NCI-H146 treated with DMSO at 0.1 percent for 48 hours (cell line): ENCODE measurements at regions not wholly inside any gene's neighbourhood (a gene's known extent, or its start where the extent isn't known, plus 50 kb on each side); places are given as distances from the start of the nearest gene placed in this dataset.

Source experiments
- DNase-seq: peaks from one replicate; lab custom pipeline; 2025; ENCODE audit not compliant: unreplicated experiment; lab: John Stamatoyannopoulos, UW

GRCh38 chr3:101172516-101172915, 147.9 kb downstream of the IMPG2 start:
- DNase-seq = no peak

- DNase-seq = no peak
Measured at GRCh38 chr3:101171681-101172191, 148.6 kb downstream of the IMPG2 start.

GRCh38 chr3:101170806-101171558, 149.4 kb downstream of the IMPG2 start:
- no peak for DNase-seq

- no peak for DNase-seq
Measured at GRCh38 chr3:101170062-101170771, 150.2 kb downstream of the IMPG2 start.

- DNase-seq = no peak
Measured at GRCh38 chr3:101169516-101169915, 150.9 kb downstream of the IMPG2 start.

- DNase-seq = no peak
Measured at GRCh38 chr3:101167376-101167775, 153.0 kb downstream of the IMPG2 start.

GRCh38 chr3:101166150-101166549, 154.2 kb downstream of the IMPG2 start:
- DNase-seq = no peak

- no peak for DNase-seq
Measured at GRCh38 chr3:101163554-101163953, 156.8 kb downstream of the IMPG2 start.

- DNase-seq = no peak
Measured at GRCh38 chr3:101159478-101159877, 160.9 kb downstream of the IMPG2 start.

- no peak for DNase-seq
Measured at GRCh38 chr3:101158374-101158773, 162.0 kb downstream of the IMPG2 start.

- no peak for DNase-seq
Measured at GRCh38 chr3:101156787-101157345, 163.5 kb downstream of the IMPG2 start.

- DNase-seq = no peak
Measured at GRCh38 chr3:101155825-101156224, 162.6 kb upstream of the ABI3BP start.

GRCh38 chr3:101154401-101154800, 161.2 kb upstream of the ABI3BP start:
- DNase-seq = no peak

GRCh38 chr3:101151286-101151913, 158.2 kb upstream of the ABI3BP start:
- DNase-seq = no peak

GRCh38 chr3:101150504-101150903, 157.3 kb upstream of the ABI3BP start:
- no peak for DNase-seq

- no peak for DNase-seq
Measured at GRCh38 chr3:101149707-101150106, 156.5 kb upstream of the ABI3BP start.

GRCh38 chr3:101149251-101149650, 156.0 kb upstream of the ABI3BP start:
- no peak for DNase-seq

GRCh38 chr3:101148001-101148400, 154.8 kb upstream of the ABI3BP start:
- DNase-seq = no peak

- DNase-seq = no peak
Measured at GRCh38 chr3:101146946-101147345, 153.7 kb upstream of the ABI3BP start.

GRCh38 chr3:101144105-101144504, 150.9 kb upstream of the ABI3BP start:
- no peak for DNase-seq

GRCh38 chr3:101143012-101143411, 149.8 kb upstream of the ABI3BP start:
- DNase-seq = no peak

- no peak for DNase-seq
Measured at GRCh38 chr3:101142160-101142559, 148.9 kb upstream of the ABI3BP start.
